ENCODE measurements at regions not wholly inside any gene's neighbourhood (a gene's known extent, or its start where the extent isn't known, plus 50 kb on each side); places are given as distances from the start of the nearest gene placed in this dataset.
"Not testable (repeated sequence)": the region's sequence is repeated elsewhere in the genome, so short reads cannot be mapped to it uniquely, and the experiment has no call there.

GRCh38 chr5:6248132-6248531, 130.2 kb downstream of the MED10 start:
- intact Hi-C loops (cut with DNase I; ENCODE audit: low total_unique reads), result no loop called here

GRCh38 chr5:6246820-6247437, 131.4 kb downstream of the MED10 start:
- Histone ChIP-seq H3K4me1 (no peaks in the 10 kb centered on the region), H3K9me3 (no peaks in the 10 kb centered on the region), H3K27ac (no peak overlapping the region), H3K4me3 (no peak overlapping the region), H3K36me3 (no peaks in the 10 kb centered on the region), H3K27me3 (no peaks in the 10 kb centered on the region)
- TF ChIP-seq, protein P1, sequence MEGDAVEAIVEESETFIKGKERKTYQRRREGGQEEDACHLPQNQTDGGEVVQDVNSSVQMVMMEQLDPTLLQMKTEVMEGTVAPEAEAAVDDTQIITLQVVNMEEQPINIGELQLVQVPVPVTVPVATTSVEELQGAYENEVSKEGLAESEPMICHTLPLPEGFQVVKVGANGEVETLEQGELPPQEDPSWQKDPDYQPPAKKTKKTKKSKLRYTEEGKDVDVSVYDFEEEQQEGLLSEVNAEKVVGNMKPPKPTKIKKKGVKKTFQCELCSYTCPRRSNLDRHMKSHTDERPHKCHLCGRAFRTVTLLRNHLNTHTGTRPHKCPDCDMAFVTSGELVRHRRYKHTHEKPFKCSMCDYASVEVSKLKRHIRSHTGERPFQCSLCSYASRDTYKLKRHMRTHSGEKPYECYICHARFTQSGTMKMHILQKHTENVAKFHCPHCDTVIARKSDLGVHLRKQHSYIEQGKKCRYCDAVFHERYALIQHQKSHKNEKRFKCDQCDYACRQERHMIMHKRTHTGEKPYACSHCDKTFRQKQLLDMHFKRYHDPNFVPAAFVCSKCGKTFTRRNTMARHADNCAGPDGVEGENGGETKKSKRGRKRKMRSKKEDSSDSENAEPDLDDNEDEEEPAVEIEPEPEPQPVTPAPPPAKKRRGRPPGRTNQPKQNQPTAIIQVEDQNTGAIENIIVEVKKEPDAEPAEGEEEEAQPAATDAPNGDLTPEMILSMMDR (IDR thresholded peaks at IDR 0.05), result no peak
- no peak for DNase-seq
- intact Hi-C loops (cut with DNase I; ENCODE audit: low total_unique reads), result no loop called here

More at GRCh38 chr5:6248132-6248531, 130.2 kb downstream of the MED10 start:
- Histone ChIP-seq H3K4me1 (no peaks in the 10 kb centered on the region), H3K9me3 (no peaks in the 10 kb centered on the region), H3K27ac (no peak overlapping the region), H3K4me3 (no peak overlapping the region), H3K27me3 (no peaks in the 10 kb centered on the region), H3K36me3 (no peaks in the 10 kb centered on the region)
- no peak for DNase-seq
- TF ChIP-seq, protein P1 (IDR thresholded peaks at IDR 0.05), result no peak

- H3K4me1 ChIP-seq, result no peaks in the 10 kb centered on the region
- no peaks in the 10 kb centered on the region for H3K36me3 ChIP-seq
- intact Hi-C loops (cut with DNase I; ENCODE audit: low total_unique reads), result no loop called here
- TF ChIP-seq, protein P1 (IDR thresholded peaks at IDR 0.05), result no peak
- H3K27ac ChIP-seq, result no peak overlapping the region
- DNase-seq, result no peak
- H3K9me3 ChIP-seq, result no peaks in the 10 kb centered on the region
- no peaks in the 10 kb centered on the region for H3K27me3 ChIP-seq
- H3K4me3 ChIP-seq, result no peak overlapping the region
Observed at GRCh38 chr5:6244339-6244714, 134.0 kb downstream of the MED10 start.

- no peak overlapping the region for H3K27ac ChIP-seq
- DNase-seq, result no peak
- intact Hi-C loops (cut with DNase I; ENCODE audit: low total_unique reads), result no loop called here
- no peak overlapping the region for H3K4me3 ChIP-seq
- H3K36me3 ChIP-seq, result no peaks in the 10 kb centered on the region
- H3K9me3 ChIP-seq, result no peaks in the 10 kb centered on the region
- no peaks in the 10 kb centered on the region for H3K4me1 ChIP-seq
- no peaks in the 10 kb centered on the region for H3K27me3 ChIP-seq
- TF ChIP-seq, protein P1 (IDR thresholded peaks at IDR 0.05), result no peak
Observed at GRCh38 chr5:6243706-6244338, 134.5 kb downstream of the MED10 start.

GRCh38 chr5:6241056-6241455, 137.3 kb downstream of the MED10 start:
- H3K9me3 ChIP-seq; H3K27me3 ChIP-seq; DNase-seq; H3K27ac ChIP-seq; H3K4me3 ChIP-seq; H3K36me3 ChIP-seq; intact Hi-C loops (cut with DNase I; ENCODE audit: low total_unique reads); H3K4me1 ChIP-seq: not testable (repeated sequence)

DNA sequence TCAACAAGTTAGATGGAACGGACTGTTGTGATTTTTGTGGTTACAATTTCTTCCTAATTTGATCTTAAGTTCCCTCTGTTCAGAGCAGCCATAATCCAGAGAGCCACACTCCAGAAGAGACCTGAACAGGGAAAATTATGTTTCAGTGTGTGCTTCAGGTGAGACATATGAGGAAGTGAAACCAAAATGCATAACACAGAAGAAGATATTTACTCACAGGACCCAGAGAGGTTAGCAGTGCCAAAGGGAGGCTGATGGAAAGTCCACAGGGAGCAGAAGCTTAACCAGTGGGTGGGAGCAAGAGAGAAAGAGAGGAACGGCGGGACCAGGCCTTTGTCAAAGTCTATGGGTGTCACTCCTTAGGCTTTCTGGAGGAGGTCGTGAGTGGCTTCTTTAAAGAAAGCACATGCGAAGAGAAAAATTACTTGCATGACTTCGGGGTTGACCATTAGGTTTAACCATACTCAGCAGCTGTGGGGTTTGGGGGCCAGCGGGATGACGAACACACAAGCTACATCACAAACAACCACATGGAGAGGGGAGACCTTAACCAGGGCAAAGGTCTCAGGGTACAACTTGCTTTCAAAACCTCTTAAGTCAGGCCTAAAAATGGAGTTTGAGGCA, 141.4 kb downstream of the MED10 start:
- H3K27ac ChIP-seq, result no peak overlapping the region
- DNase-seq, result no peak
- H3K4me1 ChIP-seq, result no peaks in the 10 kb centered on the region

More for the DNA sequence above, 141.4 kb downstream of the MED10 start:
- H3K9me3 ChIP-seq, result no peaks in the 10 kb centered on the region
- no peaks in the 10 kb centered on the region for H3K27me3 ChIP-seq
- intact Hi-C loops (cut with DNase I; ENCODE audit: low total_unique reads), result loop anchor here (5.0 kb wide), 1 partner anchor 365 kb away; no protein-coding TSS in a partner anchor
- TF ChIP-seq, protein P1 (IDR thresholded peaks at IDR 0.05), result no peak
- H3K4me3 ChIP-seq, result no peak overlapping the region
- H3K36me3 ChIP-seq, result no peaks in the 10 kb centered on the region

Data from tibial artery (tissue), 4 donors.